Peyer's patch (tissue), 4 donors: ENCODE measurements at regions not wholly inside any gene's neighbourhood (a gene's known extent, or its start where the extent isn't known, plus 50 kb on each side); places are given as distances from the start of the nearest gene placed in this dataset.

Experiments used
- POLR2A ChIP-seq, 2 donors: fragments of 450-650 bp; IDR thresholded peaks; one replicate each; pipeline ENCODE4 v1.5.1; 2017; ENCODE audit warnings: antibody characterized with exemption in 2 of 2, mild to moderate bottlenecking in 2 of 2, moderate library complexity in 2 of 2
- TF ChIP-seq, protein P1 (sequence below), 6 experiments: fragments of 450-650 bp in 4 of 6; fragments of 200-600 bp in 2 of 6; sonication (generic) in 1 of 6; IDR thresholded peaks; one replicate each; pipeline ENCODE4 v1.5.1; 2017 to 2019; ENCODE audit warnings: antibody characterized with exemption in 6 of 6, mild to moderate bottlenecking in 3 of 6, moderate library complexity in 1 of 6

DNA sequence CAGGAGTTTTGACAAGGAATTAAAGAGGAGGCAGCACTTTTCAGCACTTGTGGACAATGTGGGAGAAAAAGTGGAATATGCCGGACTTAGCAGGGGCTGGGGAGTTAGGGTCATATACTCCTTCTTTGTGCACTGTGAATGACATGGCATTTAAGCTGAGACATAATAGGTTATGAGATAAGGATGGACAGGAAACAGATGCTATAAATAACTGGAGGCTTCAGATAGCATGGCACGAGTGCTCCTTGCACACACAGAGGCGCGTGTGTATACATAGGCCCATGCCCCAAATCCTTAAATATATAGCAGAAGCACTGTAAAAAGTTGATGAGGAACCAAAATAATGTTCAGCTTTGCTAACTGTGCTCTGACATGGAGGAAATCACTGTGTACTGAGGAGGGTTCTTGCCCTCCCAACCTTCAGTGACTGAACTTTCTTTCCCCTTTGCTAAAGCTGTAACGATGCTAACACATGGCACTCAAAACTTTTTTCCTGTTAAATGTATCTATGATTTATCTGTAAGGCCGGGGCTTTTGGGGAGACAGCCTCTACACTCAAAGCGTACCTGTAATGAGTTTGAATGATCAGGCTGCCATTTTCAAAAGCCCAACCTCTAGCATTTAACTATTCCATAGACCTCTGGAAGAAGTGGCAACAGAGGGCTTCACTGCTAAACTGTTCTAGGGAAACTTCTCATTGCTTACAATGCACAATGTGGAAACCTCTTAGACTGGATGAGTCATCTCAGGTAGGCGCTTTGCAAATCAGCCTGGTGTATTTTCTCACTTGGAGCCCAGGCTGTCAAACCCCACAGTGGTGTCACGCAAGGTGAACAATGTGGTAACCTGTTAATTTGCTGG, 784.6 kb downstream of the NR2F2 start:
- TF ChIP-seq, protein P1, sequence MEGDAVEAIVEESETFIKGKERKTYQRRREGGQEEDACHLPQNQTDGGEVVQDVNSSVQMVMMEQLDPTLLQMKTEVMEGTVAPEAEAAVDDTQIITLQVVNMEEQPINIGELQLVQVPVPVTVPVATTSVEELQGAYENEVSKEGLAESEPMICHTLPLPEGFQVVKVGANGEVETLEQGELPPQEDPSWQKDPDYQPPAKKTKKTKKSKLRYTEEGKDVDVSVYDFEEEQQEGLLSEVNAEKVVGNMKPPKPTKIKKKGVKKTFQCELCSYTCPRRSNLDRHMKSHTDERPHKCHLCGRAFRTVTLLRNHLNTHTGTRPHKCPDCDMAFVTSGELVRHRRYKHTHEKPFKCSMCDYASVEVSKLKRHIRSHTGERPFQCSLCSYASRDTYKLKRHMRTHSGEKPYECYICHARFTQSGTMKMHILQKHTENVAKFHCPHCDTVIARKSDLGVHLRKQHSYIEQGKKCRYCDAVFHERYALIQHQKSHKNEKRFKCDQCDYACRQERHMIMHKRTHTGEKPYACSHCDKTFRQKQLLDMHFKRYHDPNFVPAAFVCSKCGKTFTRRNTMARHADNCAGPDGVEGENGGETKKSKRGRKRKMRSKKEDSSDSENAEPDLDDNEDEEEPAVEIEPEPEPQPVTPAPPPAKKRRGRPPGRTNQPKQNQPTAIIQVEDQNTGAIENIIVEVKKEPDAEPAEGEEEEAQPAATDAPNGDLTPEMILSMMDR (IDR thresholded peaks at IDR 0.05), result no peak
- no peak for TF ChIP-seq POLR2A (IDR thresholded peaks at IDR 0.05)
